ENCODE measurements at regions not wholly inside any gene's neighbourhood (a gene's known extent, or its start where the extent isn't known, plus 50 kb on each side); places are given as distances from the start of the nearest gene placed in this dataset.

DNA sequence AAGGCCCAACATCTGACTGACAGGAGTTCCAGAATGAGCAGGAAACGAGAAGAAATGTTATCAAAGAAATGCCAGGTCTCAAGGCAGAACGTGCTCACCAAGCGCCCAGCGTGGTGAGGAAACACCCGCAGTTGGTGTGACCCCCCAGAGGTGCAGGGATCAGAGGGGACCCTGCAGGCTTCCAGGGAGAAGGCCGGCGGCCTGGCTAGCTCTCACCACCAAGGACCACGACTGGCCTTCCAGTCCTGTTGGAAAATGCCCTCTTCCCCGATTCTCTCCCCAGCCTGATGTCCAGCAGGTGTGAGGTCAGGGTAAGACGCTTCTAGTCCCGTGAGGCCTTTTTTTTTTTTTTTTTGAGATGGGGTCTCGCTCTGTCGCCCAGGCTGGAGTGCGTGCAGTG, 189.1 kb downstream of the IGLL1 start:
- TF ChIP-seq, protein P1, sequence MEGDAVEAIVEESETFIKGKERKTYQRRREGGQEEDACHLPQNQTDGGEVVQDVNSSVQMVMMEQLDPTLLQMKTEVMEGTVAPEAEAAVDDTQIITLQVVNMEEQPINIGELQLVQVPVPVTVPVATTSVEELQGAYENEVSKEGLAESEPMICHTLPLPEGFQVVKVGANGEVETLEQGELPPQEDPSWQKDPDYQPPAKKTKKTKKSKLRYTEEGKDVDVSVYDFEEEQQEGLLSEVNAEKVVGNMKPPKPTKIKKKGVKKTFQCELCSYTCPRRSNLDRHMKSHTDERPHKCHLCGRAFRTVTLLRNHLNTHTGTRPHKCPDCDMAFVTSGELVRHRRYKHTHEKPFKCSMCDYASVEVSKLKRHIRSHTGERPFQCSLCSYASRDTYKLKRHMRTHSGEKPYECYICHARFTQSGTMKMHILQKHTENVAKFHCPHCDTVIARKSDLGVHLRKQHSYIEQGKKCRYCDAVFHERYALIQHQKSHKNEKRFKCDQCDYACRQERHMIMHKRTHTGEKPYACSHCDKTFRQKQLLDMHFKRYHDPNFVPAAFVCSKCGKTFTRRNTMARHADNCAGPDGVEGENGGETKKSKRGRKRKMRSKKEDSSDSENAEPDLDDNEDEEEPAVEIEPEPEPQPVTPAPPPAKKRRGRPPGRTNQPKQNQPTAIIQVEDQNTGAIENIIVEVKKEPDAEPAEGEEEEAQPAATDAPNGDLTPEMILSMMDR (IDR thresholded peaks at IDR 0.05): no peak
- TF ChIP-seq REST (IDR thresholded peaks at IDR 0.05; ENCODE audit: insufficient read depth in 1 of 2, low read depth in 2 of 2, low read length in 1 of 2) (no peak), POLR2AphosphoS5 (IDR thresholded peaks at IDR 0.05; ENCODE audit: low read depth, low read length) (no peak), TCF7L2 (IDR thresholded peaks at IDR 0.05; ENCODE audit: low read depth, low read length) (no peak), SIN3A (IDR thresholded peaks at IDR 0.05; ENCODE audit: borderline replicate concordance, insufficient read depth, low read depth, low read length) (no peak)
